Omental fat pad (tissue), 3 donors: ENCODE measurements at regions not wholly inside any gene's neighbourhood (a gene's known extent, or its start where the extent isn't known, plus 50 kb on each side); places are given as distances from the start of the nearest gene placed in this dataset.

ENCODE experiments used
- ATAC-seq: fragments of 150-250 bp; one replicate; pipeline ENCODE4 v1.9.1; 2016; ENCODE audit warnings: mild to moderate bottlenecking, moderate library complexity; ENCODE audit not compliant: low FRiP score
- DNase-seq: peaks from one replicate; pipeline ENCODE4 v3.0.0-alpha.2; 2019; ENCODE audit warnings: low spot score
- TF ChIP-seq, protein P1 (sequence below), 3 donors: fragments of 450-650 bp; IDR thresholded peaks; one replicate each; pipeline ENCODE4 v1.5.1; 2016 to 2017; ENCODE audit warnings: antibody characterized with exemption in 3 of 3, mild to moderate bottlenecking in 3 of 3, moderate library complexity in 2 of 3

GRCh38 chr3:84906065-84906464, 52.7 kb upstream of the CADM2 start:
- ATAC-seq (no peak), DNase-seq (no peak)
- TF ChIP-seq, protein P1, sequence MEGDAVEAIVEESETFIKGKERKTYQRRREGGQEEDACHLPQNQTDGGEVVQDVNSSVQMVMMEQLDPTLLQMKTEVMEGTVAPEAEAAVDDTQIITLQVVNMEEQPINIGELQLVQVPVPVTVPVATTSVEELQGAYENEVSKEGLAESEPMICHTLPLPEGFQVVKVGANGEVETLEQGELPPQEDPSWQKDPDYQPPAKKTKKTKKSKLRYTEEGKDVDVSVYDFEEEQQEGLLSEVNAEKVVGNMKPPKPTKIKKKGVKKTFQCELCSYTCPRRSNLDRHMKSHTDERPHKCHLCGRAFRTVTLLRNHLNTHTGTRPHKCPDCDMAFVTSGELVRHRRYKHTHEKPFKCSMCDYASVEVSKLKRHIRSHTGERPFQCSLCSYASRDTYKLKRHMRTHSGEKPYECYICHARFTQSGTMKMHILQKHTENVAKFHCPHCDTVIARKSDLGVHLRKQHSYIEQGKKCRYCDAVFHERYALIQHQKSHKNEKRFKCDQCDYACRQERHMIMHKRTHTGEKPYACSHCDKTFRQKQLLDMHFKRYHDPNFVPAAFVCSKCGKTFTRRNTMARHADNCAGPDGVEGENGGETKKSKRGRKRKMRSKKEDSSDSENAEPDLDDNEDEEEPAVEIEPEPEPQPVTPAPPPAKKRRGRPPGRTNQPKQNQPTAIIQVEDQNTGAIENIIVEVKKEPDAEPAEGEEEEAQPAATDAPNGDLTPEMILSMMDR (IDR thresholded peaks at IDR 0.05): no peak
